ENCODE measurements at regions not wholly inside any gene's neighbourhood (a gene's known extent, or its start where the extent isn't known, plus 50 kb on each side); places are given as distances from the start of the nearest gene placed in this dataset.

GRCh38 chr18:11204020-11204419 is 54.7 kb upstream of the PIEZO2 start:
- TF ChIP-seq POLR2A (IDR thresholded peaks at IDR 0.05) (no peak), CTCF (IDR thresholded peaks at IDR 0.05) (no peak), EP300 (IDR thresholded peaks at IDR 0.05) (no peak)
